Ascending aorta (tissue), 2 donors: ENCODE measurements at regions not wholly inside any gene's neighbourhood (a gene's known extent, or its start where the extent isn't known, plus 50 kb on each side); places are given as distances from the start of the nearest gene placed in this dataset.

ENCODE experiments used
- DNase-seq, 2 donors: peaks; one replicate each; pipeline ENCODE4 v3.0.0-alpha.2; 2019; ENCODE audit warnings: low spot score in 2 of 2
- H3K27ac ChIP-seq, 2 donors: fragments of 200-600 bp; sonication (generic); one replicate each; pipeline ENCODE4 v1.5.1; 2016 to 2017; ENCODE audit warnings: mild to moderate bottlenecking in 1 of 2
- H3K27me3 ChIP-seq: fragments of 200-600 bp; sonication (generic); one replicate; pipeline ENCODE4 v1.5.1; 2017
- H3K36me3 ChIP-seq, 2 donors: fragments of 200-600 bp; sonication (generic); one replicate each; pipeline ENCODE4 v1.5.1; 2016
- H3K4me1 ChIP-seq, 2 donors: fragments of 200-600 bp; sonication (generic); one replicate each; pipeline ENCODE4 v1.5.1; 2016 to 2017; ENCODE audit warnings: mild to moderate bottlenecking in 1 of 2
- H3K4me3 ChIP-seq, 2 donors: fragments of 200-600 bp; sonication (generic); one replicate each; pipeline ENCODE4 v1.5.1; 2016 to 2017; ENCODE audit warnings: mild to moderate bottlenecking in 1 of 2
- H3K9me3 ChIP-seq, 2 donors: fragments of 200-600 bp; sonication (generic); one replicate each; pipeline ENCODE4 v1.5.1; 2016
- CTCF ChIP-seq, 3 experiments: fragments of 200-600 bp in 2 of 3; fragments of 450-650 bp in 1 of 3; sonication (generic) in 2 of 3; IDR thresholded peaks; one replicate each; pipeline ENCODE4 v1.5.1; 2016 to 2019; ENCODE audit warnings: antibody characterized with exemption in 3 of 3, mild to moderate bottlenecking in 1 of 3, moderate library complexity in 1 of 3
- intact Hi-C: fragments of 100-400 bp; cut with DNase I; formaldehyde crosslinking; loops from one replicate; pipeline ENCODE4 v1.15.1; 2023

GRCh38 chr4:14396183-14396582 is 606.1 kb upstream of the CPEB2 start:
- TF ChIP-seq CTCF (IDR thresholded peaks at IDR 0.05), result no peak
- Histone ChIP-seq H3K4me3 (no peak overlapping the region), H3K27me3 (no peaks in the 10 kb centered on the region), H3K36me3 (no peaks in the 10 kb centered on the region), H3K4me1 (no peaks in the 10 kb centered on the region), H3K9me3 (no peaks in the 10 kb centered on the region), H3K27ac (no peak overlapping the region)
- DNase-seq, result no peak
- intact Hi-C loops, result no loop called here

GRCh38 chr4:14399848-14400247 is 602.4 kb upstream of the CPEB2 start:
- DNase-seq, result no peak
- no peak overlapping the region for H3K4me3 ChIP-seq
- H3K27me3 ChIP-seq, result no peaks in the 10 kb centered on the region
- intact Hi-C loops, result no loop called here
- no peaks in the 10 kb centered on the region for H3K4me1 ChIP-seq
- no peaks in the 10 kb centered on the region for H3K36me3 ChIP-seq
- no peak overlapping the region for H3K27ac ChIP-seq
- H3K9me3 ChIP-seq, result no peaks in the 10 kb centered on the region
- TF ChIP-seq CTCF (IDR thresholded peaks at IDR 0.05), result no peak

DNA sequence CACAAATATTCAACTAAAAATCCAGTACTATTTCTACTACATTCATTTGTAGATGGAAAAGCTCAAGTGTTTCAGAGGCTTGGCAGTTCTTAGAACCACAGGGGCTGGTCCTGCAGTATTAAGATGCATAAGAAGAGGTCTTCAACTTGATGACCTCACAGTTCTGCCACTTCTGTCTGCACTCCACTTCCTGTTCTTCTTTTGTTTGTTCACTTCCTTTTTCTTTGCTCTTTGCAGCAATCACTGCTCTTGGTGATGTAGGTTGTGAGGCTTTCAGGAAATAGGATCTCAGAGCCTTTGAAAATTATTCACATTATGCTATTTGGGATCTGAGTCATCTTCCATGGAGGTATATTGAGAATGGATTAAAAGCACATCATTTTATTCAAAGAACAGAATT is 602.0 kb upstream of the CPEB2 start:
- no peaks in the 10 kb centered on the region for H3K27me3 ChIP-seq

DNA sequence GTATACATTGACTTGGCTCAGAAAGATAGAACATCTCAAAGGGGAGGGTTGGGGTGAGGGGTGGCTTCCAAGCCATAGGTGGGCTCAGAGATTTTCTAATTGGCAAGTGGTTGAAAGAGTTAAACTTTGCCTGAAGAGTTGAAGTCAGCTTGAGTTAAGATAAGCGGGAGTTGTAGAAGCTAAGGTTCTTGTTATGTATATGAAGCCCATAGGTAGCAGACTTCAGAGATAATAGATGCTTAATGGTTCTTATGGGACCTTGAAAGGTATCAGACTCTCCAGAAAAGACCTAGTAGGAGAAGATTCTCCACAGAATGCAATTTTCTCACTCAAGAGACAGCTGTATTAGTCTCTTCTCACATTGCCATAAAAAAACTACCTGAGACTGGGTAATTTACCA is 599.1 kb upstream of the CPEB2 start:
- Histone ChIP-seq H3K4me1 (no peaks in the 10 kb centered on the region), H3K4me3 (no peak overlapping the region), H3K27me3 (no peaks in the 10 kb centered on the region), H3K9me3 (no peaks in the 10 kb centered on the region), H3K27ac (no peak overlapping the region), H3K36me3 (no peaks in the 10 kb centered on the region)
- intact Hi-C loops, result no loop called here
- no peak for TF ChIP-seq CTCF (IDR thresholded peaks at IDR 0.05)
- DNase-seq, result no peak

More for the DNA sequence above, 602.0 kb upstream of the CPEB2 start:
- TF ChIP-seq CTCF (IDR thresholded peaks at IDR 0.05), result no peak
- intact Hi-C loops, result no loop called here
- H3K4me1 ChIP-seq, result no peaks in the 10 kb centered on the region
- no peak overlapping the region for H3K27ac ChIP-seq
- no peaks in the 10 kb centered on the region for H3K9me3 ChIP-seq
- no peak for DNase-seq
- H3K4me3 ChIP-seq, result no peak overlapping the region
- no peaks in the 10 kb centered on the region for H3K36me3 ChIP-seq

DNA sequence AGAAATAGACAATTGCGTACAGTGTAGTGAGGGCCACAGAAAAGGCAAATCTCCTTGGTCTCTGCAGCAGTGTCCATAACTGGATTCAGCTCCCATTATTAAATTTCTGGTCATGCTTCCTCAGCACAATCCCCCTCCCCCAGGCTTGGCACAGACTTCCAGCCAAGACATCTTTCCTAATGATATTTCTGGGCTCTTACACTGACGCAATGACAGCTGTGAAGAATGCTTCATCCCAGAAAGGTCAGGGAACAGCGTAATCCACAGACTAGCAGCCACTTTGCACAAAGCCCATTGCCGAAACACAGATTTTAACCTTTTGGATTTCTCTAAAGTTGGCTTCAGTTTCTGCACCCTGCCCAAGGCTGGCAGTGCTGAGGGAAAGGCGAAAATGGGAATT is 597.6 kb upstream of the CPEB2 start:
- no peaks in the 10 kb centered on the region for H3K36me3 ChIP-seq
- DNase-seq, result no peak
- H3K27ac ChIP-seq, result no peak overlapping the region
- intact Hi-C loops, result no loop called here
- no peak for TF ChIP-seq CTCF (IDR thresholded peaks at IDR 0.05)
- H3K4me3 ChIP-seq, result no peak overlapping the region
- H3K27me3 ChIP-seq, result no peaks in the 10 kb centered on the region
- no peaks in the 10 kb centered on the region for H3K9me3 ChIP-seq
- no peaks in the 10 kb centered on the region for H3K4me1 ChIP-seq

- no peaks in the 10 kb centered on the region for H3K36me3 ChIP-seq
- no peak for DNase-seq
- no peaks in the 10 kb centered on the region for H3K4me1 ChIP-seq
- no peaks in the 10 kb centered on the region for H3K27me3 ChIP-seq
- no peaks in the 10 kb centered on the region for H3K9me3 ChIP-seq
- H3K4me3 ChIP-seq, result no peak overlapping the region
- H3K27ac ChIP-seq, result no peak overlapping the region
- intact Hi-C loops, result no loop called here
- TF ChIP-seq CTCF (IDR thresholded peaks at IDR 0.05), result no peak
Measured at GRCh38 chr4:14410516-14410915, 591.8 kb upstream of the CPEB2 start.
